ENCODE measurements at regions not wholly inside any gene's neighbourhood (a gene's known extent, or its start where the extent isn't known, plus 50 kb on each side); places are given as distances from the start of the nearest gene placed in this dataset.

GRCh38 chr7:85324145-85324799, 137.4 kb upstream of the SEMA3D start:
- H3K9me3 ChIP-seq (ENCODE audit: control insufficient read depth in 4 of 4, low read length in 3 of 4): no peaks in the 10 kb centered on the region
- 77% methylated on average over 4 of the region's 4 CpGs for WGBS
- H3K27me3 ChIP-seq (ENCODE audit: control insufficient read depth in 4 of 4, insufficient read depth in 4 of 4, low read length in 3 of 4): peaks cover 0 to 4% (median 0%) of the 10 kb centered on the region in 4 donors
- no peak overlapping the region for H3K9ac ChIP-seq (ENCODE audit: low read depth in 1 of 2, low read length in 2 of 2)
- H3K27ac ChIP-seq (ENCODE audit: low read depth in 1 of 2, low read length in 2 of 2): no peak overlapping the region
- TF ChIP-seq GABPA (IDR thresholded peaks at IDR 0.05 in 1 of 2, conservative IDR thresholded peaks at IDR 0.05 in 1 of 2) (no peak), EGR1 (IDR thresholded peaks at IDR 0.05; ENCODE audit: low read depth in 2 of 2) (no peak), HNF4G (IDR thresholded peaks at IDR 0.05) (no peak), JUND (IDR thresholded peaks at IDR 0.05) (no peak)
- H3K4me3 ChIP-seq (ENCODE audit: low read depth in 1 of 3, low read length in 3 of 3): no peak overlapping the region
- no peaks in the 10 kb centered on the region for H3K36me3 ChIP-seq (ENCODE audit: control insufficient read depth in 4 of 4, insufficient read depth in 3 of 4, low read depth in 1 of 4, low read length in 3 of 4)
- DNase-seq (ENCODE audit: low spot score): no peak
- H3K4me1 ChIP-seq (ENCODE audit: control insufficient read depth in 4 of 4, insufficient read depth in 4 of 4, low read length in 3 of 4): no peaks in the 10 kb centered on the region

- TF ChIP-seq JUND (IDR thresholded peaks at IDR 0.05): no peak
- no peak for TF ChIP-seq SP1 (IDR thresholded peaks at IDR 0.05)
- no peak for TF ChIP-seq YY1 (IDR thresholded peaks at IDR 0.05)
- no peak for TF ChIP-seq RXRA (IDR thresholded peaks at IDR 0.05)
- TF ChIP-seq EGR1 (IDR thresholded peaks at IDR 0.05; ENCODE audit: low read depth in 2 of 2): no peak
- TF ChIP-seq TAF1 (conservative IDR thresholded peaks at IDR 0.05): no peak
- no peak for TF ChIP-seq NR2F2 (IDR thresholded peaks at IDR 0.05)
- TF ChIP-seq HNF4A (conservative IDR thresholded peaks at IDR 0.05): no peak
- TF ChIP-seq REST (IDR thresholded peaks at IDR 0.05): no peak
- TF ChIP-seq FOXA2 (IDR thresholded peaks at IDR 0.05): no peak
- no peak for TF ChIP-seq MAX (IDR thresholded peaks at IDR 0.05)
- no peak for TF ChIP-seq RAD21 (IDR thresholded peaks at IDR 0.05)
- TF ChIP-seq FOXA1 (IDR thresholded peaks at IDR 0.05): no peak
- no peak for TF ChIP-seq GABPA (IDR thresholded peaks at IDR 0.05 in 1 of 2, conservative IDR thresholded peaks at IDR 0.05 in 1 of 2)
- WGBS: 66% methylated on average over 4 of the region's 4 CpGs
- Histone ChIP-seq H3K27me3 (ENCODE audit: control insufficient read depth in 4 of 4, insufficient read depth in 4 of 4, low read length in 3 of 4) (peaks cover 0 to 4% (median 0%) of the 10 kb centered on the region in 4 donors), H3K36me3 (ENCODE audit: control insufficient read depth in 4 of 4, insufficient read depth in 3 of 4, low read depth in 1 of 4, low read length in 3 of 4) (no peaks in the 10 kb centered on the region), H3K4me1 (ENCODE audit: control insufficient read depth in 4 of 4, insufficient read depth in 4 of 4, low read length in 3 of 4) (no peaks in the 10 kb centered on the region), H3K9me3 (ENCODE audit: control insufficient read depth in 4 of 4, low read length in 3 of 4) (no peaks in the 10 kb centered on the region), H3K27ac (ENCODE audit: low read depth in 1 of 2, low read length in 2 of 2) (no peak overlapping the region), H3K9ac (ENCODE audit: low read depth in 1 of 2, low read length in 2 of 2) (no peak overlapping the region), H3K4me3 (ENCODE audit: low read depth in 1 of 3, low read length in 3 of 3) (no peak overlapping the region)
- DNase-seq (ENCODE audit: low spot score): no peak
These were observed 135.4 kb upstream of the SEMA3D start for GRCh38 chr7:85322252-85322651.

All from liver (tissue), 7 donors.